Neural cell (in vitro differentiated cells): ENCODE measurements at regions not wholly inside any gene's neighbourhood (a gene's known extent, or its start where the extent isn't known, plus 50 kb on each side); places are given as distances from the start of the nearest gene placed in this dataset.

Source experiments
- H2AFZ ChIP-seq: fragments of 200-600, 300-800 bp; sonication (generic), shearing (Covaris generic); 2 replicates; pipeline ENCODE4 v1.6.0; 2014; ENCODE audit warnings: low read depth, mild to moderate bottlenecking, antibody characterized with exemption, low read length, moderate library complexity
- H3F3A ChIP-seq: fragments of 200-600 bp; shearing (Covaris generic); 2 replicates; pipeline ENCODE4 v1.6.1; 2016; ENCODE audit warnings: mild to moderate bottlenecking, moderate library complexity, mixed read lengths, antibody characterized with exemption, low read length; ENCODE audit not compliant: insufficient read depth, poor library complexity, severe bottlenecking
- H3K27ac ChIP-seq: fragments of 200-600, 300-800 bp; sonication (generic), shearing (Covaris generic); 2 replicates; pipeline ENCODE4 v1.5.1; 2014; ENCODE audit warnings: mild to moderate bottlenecking, low read length, moderate library complexity
- H3K27me3 ChIP-seq: fragments of 300-800, 200-600 bp; sonication (generic), shearing (Covaris generic); 2 replicates; pipeline ENCODE4 v1.6.0; 2014; ENCODE audit warnings: mild to moderate bottlenecking, low read depth, low read length, moderate library complexity; ENCODE audit not compliant: insufficient read depth
- H3K36me3 ChIP-seq: fragments of 300-800, 200-600 bp; sonication (generic), shearing (Covaris generic); 2 replicates; pipeline ENCODE4 v1.5.1; 2014; ENCODE audit warnings: mild to moderate bottlenecking, antibody characterized with exemption, low read length, moderate library complexity; ENCODE audit not compliant: insufficient read depth
- H3K4me2 ChIP-seq: fragments of 300-800, 200-600 bp; sonication (generic), shearing (Covaris generic); 2 replicates; pipeline ENCODE4 v1.6.0; 2014; ENCODE audit warnings: mild to moderate bottlenecking, low read length
- H3K4me3 ChIP-seq: fragments of 300-800, 200-600 bp; sonication (generic), shearing (Covaris generic); 2 replicates; pipeline ENCODE4 v1.5.1; 2014; ENCODE audit warnings: mild to moderate bottlenecking, low read length, moderate library complexity
- H3K79me2 ChIP-seq: fragments of 200-600 bp; shearing (Covaris generic); replicated peaks from 2 replicates; pipeline ENCODE4 v1.6.0; 2014; ENCODE audit warnings: mild to moderate bottlenecking, low read length, moderate library complexity; ENCODE audit not compliant: insufficient read depth
- H3K9ac ChIP-seq: fragments of 300-800, 200-600 bp; sonication (generic), shearing (Covaris generic); 2 replicates; pipeline ENCODE4 v1.6.1; 2016; ENCODE audit warnings: mild to moderate bottlenecking, low read length, mixed read lengths
- H3K9me2 ChIP-seq: fragments of 200-600 bp; shearing (Covaris generic); 2 replicates; pipeline ENCODE4 v1.6.1; 2016; ENCODE audit warnings: mild to moderate bottlenecking, low read length, mixed read lengths; ENCODE audit not compliant: insufficient read depth
- H3K9me3 ChIP-seq: fragments of 200-600, 300-800 bp; sonication (generic), shearing (Covaris generic); 2 replicates; pipeline ENCODE4 v1.6.1; 2016; ENCODE audit warnings: mild to moderate bottlenecking, mixed run types, low read length, moderate library complexity, mixed read lengths
- H4K20me1 ChIP-seq: fragments of 200-600 bp; shearing (Covaris generic); 2 replicates; pipeline ENCODE4 v1.6.1; 2016; ENCODE audit warnings: mild to moderate bottlenecking, mixed run types; ENCODE audit not compliant: insufficient read depth
- CTCF ChIP-seq: fragments of 450-650 bp; IDR thresholded peaks from 2 replicates; pipeline ENCODE4 v1.5.1; 2014; ENCODE audit warnings: antibody characterized with exemption, mild to moderate bottlenecking, moderate library complexity; ENCODE audit not compliant: poor library complexity, severe bottlenecking
- EP300 ChIP-seq: fragments of 450-650 bp; conservative IDR thresholded peaks from 2 replicates; pipeline ENCODE4 v1.6.1; 2014; ENCODE audit warnings: antibody characterized with exemption, mild to moderate bottlenecking, moderate library complexity; ENCODE audit not compliant: poor library complexity, severe bottlenecking
- EZH2 ChIP-seq: fragments of 200-600, 300-800 bp; shearing (Covaris generic), sonication (generic); IDR thresholded peaks from 2 replicates; pipeline ENCODE4 v1.6.1; 2014; ENCODE audit warnings: antibody characterized with exemption, low read length, borderline replicate concordance, mild to moderate bottlenecking; ENCODE audit not compliant: insufficient read depth, poor library complexity, severe bottlenecking
- MXI1 ChIP-seq: fragments of 450-650 bp; conservative IDR thresholded peaks from 2 replicates; pipeline ENCODE4 v1.6.1; 2014; ENCODE audit warnings: antibody characterized with exemption, mild to moderate bottlenecking; ENCODE audit not compliant: poor library complexity, severe bottlenecking
- POLR2AphosphoS5 ChIP-seq: IDR thresholded peaks from 2 replicates; pipeline ENCODE4 v1.6.1; 2012
- RAD21 ChIP-seq: fragments of 450-650 bp; conservative IDR thresholded peaks from 2 replicates; pipeline ENCODE4 v1.6.1; 2014; ENCODE audit warnings: antibody characterized with exemption, mild to moderate bottlenecking, moderate library complexity
- REST ChIP-seq: IDR thresholded peaks from 2 replicates; pipeline ENCODE4 v1.6.1; 2012; ENCODE audit warnings: borderline replicate concordance
- SMC3 ChIP-seq: fragments of 450-650 bp; conservative IDR thresholded peaks from 2 replicates; pipeline ENCODE4 v1.6.1; 2014; ENCODE audit warnings: antibody characterized with exemption, mild to moderate bottlenecking, moderate library complexity; ENCODE audit not compliant: poor library complexity
- TAF1 ChIP-seq: IDR thresholded peaks from 2 replicates; pipeline ENCODE4 v1.6.1; 2012; ENCODE audit warnings: low read depth

GRCh38 chr21:37970548-37970947 is 54.3 kb upstream of the KCNJ6 start:
- Histone ChIP-seq H3K79me2 (no peaks in the 10 kb centered on the region), H2AFZ (no peak overlapping the region), H3K27ac (no peak overlapping the region), H3K36me3 (no peaks in the 10 kb centered on the region), H3K4me2 (no peak overlapping the region), H3K9ac (no peak overlapping the region), H3K27me3 (no peaks in the 10 kb centered on the region), H3K9me2 (no peaks in the 10 kb centered on the region), H3F3A (no peaks in the 10 kb centered on the region), H3K4me3 (no peak overlapping the region), H3K9me3 (no peaks in the 10 kb centered on the region), H4K20me1 (no peaks in the 10 kb centered on the region)
- no peak for TF ChIP-seq SMC3

GRCh38 chr21:37971390-37971950 is 55.2 kb upstream of the KCNJ6 start:
- Histone ChIP-seq H2AFZ (no peak overlapping the region), H3K9me2 (no peaks in the 10 kb centered on the region), H3K4me2 (no peak overlapping the region), H3F3A (no peaks in the 10 kb centered on the region), H3K4me3 (no peak overlapping the region), H4K20me1 (no peaks in the 10 kb centered on the region), H3K27me3 (no peaks in the 10 kb centered on the region), H3K9me3 (no peaks in the 10 kb centered on the region), H3K36me3 (no peaks in the 10 kb centered on the region), H3K9ac (no peak overlapping the region), H3K79me2 (no peaks in the 10 kb centered on the region), H3K27ac (no peak overlapping the region)
- no peak for TF ChIP-seq TAF1
- no peak for TF ChIP-seq POLR2AphosphoS5
- no peak for TF ChIP-seq EZH2
- TF ChIP-seq CTCF: no peak
- TF ChIP-seq EP300: no peak
- no peak for TF ChIP-seq MXI1
- no peak for TF ChIP-seq REST
- TF ChIP-seq RAD21: no peak
- TF ChIP-seq SMC3: no peak

- no peaks in the 10 kb centered on the region for H3F3A ChIP-seq
- no peak overlapping the region for H2AFZ ChIP-seq
- H3K4me3 ChIP-seq: no peak overlapping the region
- H3K9me3 ChIP-seq: no peaks in the 10 kb centered on the region
- no peak for TF ChIP-seq SMC3
- TF ChIP-seq CTCF: no peak
- TF ChIP-seq EP300: no peak
- no peak for TF ChIP-seq TAF1
- TF ChIP-seq POLR2AphosphoS5: no peak
- no peak for TF ChIP-seq RAD21
- TF ChIP-seq REST: no peak
- no peak for TF ChIP-seq EZH2
- no peak for TF ChIP-seq MXI1
- no peaks in the 10 kb centered on the region for H4K20me1 ChIP-seq
- H3K27ac ChIP-seq: no peak overlapping the region
- H3K27me3 ChIP-seq: no peaks in the 10 kb centered on the region
- H3K9me2 ChIP-seq: no peaks in the 10 kb centered on the region
- H3K9ac ChIP-seq: no peak overlapping the region
- no peak overlapping the region for H3K4me2 ChIP-seq
- no peaks in the 10 kb centered on the region for H3K36me3 ChIP-seq
- no peaks in the 10 kb centered on the region for H3K79me2 ChIP-seq
Observed at GRCh38 chr21:37974081-37974480, 57.8 kb upstream of the KCNJ6 start.
